ENCODE measurements at regions not wholly inside any gene's neighbourhood (a gene's known extent, or its start where the extent isn't known, plus 50 kb on each side); places are given as distances from the start of the nearest gene placed in this dataset.

GRCh38 chr17:55622547-55622946 is 100.1 kb downstream of the TMEM100 start:
- WGBS: 81% methylated on average over 3 of the region's 3 CpGs
- no peaks in the 10 kb centered on the region for H3K4me1 ChIP-seq (ENCODE audit: control insufficient read depth in 4 of 4, insufficient read depth in 4 of 4, low read length in 3 of 4)
- no peak overlapping the region for H3K4me3 ChIP-seq (ENCODE audit: low read depth in 1 of 3, low read length in 3 of 3)
- H3K36me3 ChIP-seq (ENCODE audit: control insufficient read depth in 4 of 4, insufficient read depth in 3 of 4, low read depth in 1 of 4, low read length in 3 of 4): no peaks in the 10 kb centered on the region
- H3K27ac ChIP-seq (ENCODE audit: low read depth in 1 of 2, low read length in 2 of 2): no peak overlapping the region
- no peaks in the 10 kb centered on the region for H3K27me3 ChIP-seq (ENCODE audit: control insufficient read depth in 4 of 4, insufficient read depth in 4 of 4, low read length in 3 of 4)
- TF ChIP-seq GABPA (IDR thresholded peaks at IDR 0.05 in 1 of 2, conservative IDR thresholded peaks at IDR 0.05 in 1 of 2) (no peak), ZBTB33 (IDR thresholded peaks at IDR 0.05) (no peak), RAD21 (IDR thresholded peaks at IDR 0.05) (no peak), RXRA (IDR thresholded peaks at IDR 0.05) (no peak), NR2F2 (IDR thresholded peaks at IDR 0.05) (no peak), MAX (IDR thresholded peaks at IDR 0.05) (no peak), JUND (IDR thresholded peaks at IDR 0.05) (no peak)
- DNase-seq (ENCODE audit: low spot score): no peak
- H3K9ac ChIP-seq (ENCODE audit: low read depth in 1 of 2, low read length in 2 of 2): no peak overlapping the region
- no peaks in the 10 kb centered on the region for H3K9me3 ChIP-seq (ENCODE audit: control insufficient read depth in 4 of 4, low read length in 3 of 4)

GRCh38 chr17:55620945-55621344 is 101.7 kb downstream of the TMEM100 start:
- Histone ChIP-seq H3K27ac (ENCODE audit: low read depth in 1 of 2, low read length in 2 of 2) (no peak overlapping the region), H3K4me3 (ENCODE audit: low read depth in 1 of 3, low read length in 3 of 3) (no peak overlapping the region), H3K9ac (ENCODE audit: low read depth in 1 of 2, low read length in 2 of 2) (no peak overlapping the region), H3K27me3 (ENCODE audit: control insufficient read depth in 4 of 4, insufficient read depth in 4 of 4, low read length in 3 of 4) (no peaks in the 10 kb centered on the region), H3K9me3 (ENCODE audit: control insufficient read depth in 4 of 4, low read length in 3 of 4) (no peaks in the 10 kb centered on the region), H3K36me3 (ENCODE audit: control insufficient read depth in 4 of 4, insufficient read depth in 3 of 4, low read depth in 1 of 4, low read length in 3 of 4) (no peaks in the 10 kb centered on the region), H3K4me1 (ENCODE audit: control insufficient read depth in 4 of 4, insufficient read depth in 4 of 4, low read length in 3 of 4) (no peaks in the 10 kb centered on the region)
- no peak for DNase-seq (ENCODE audit: low spot score)
- TF ChIP-seq MAX (IDR thresholded peaks at IDR 0.05): no peak
- TF ChIP-seq CTCF (IDR thresholded peaks at IDR 0.05; ENCODE audit: low read depth, low read length, missing input control): no peak
- no peak for TF ChIP-seq RXRA (IDR thresholded peaks at IDR 0.05)
- TF ChIP-seq FOXA2 (IDR thresholded peaks at IDR 0.05): no peak
- TF ChIP-seq SP1 (IDR thresholded peaks at IDR 0.05): no peak
- 76% methylated on average over 4 of the region's 4 CpGs for WGBS

- no peak overlapping the region for H3K27ac ChIP-seq (ENCODE audit: low read depth in 1 of 2, low read length in 2 of 2)
- no peaks in the 10 kb centered on the region for H3K9me3 ChIP-seq (ENCODE audit: control insufficient read depth in 4 of 4, low read length in 3 of 4)
- no peak overlapping the region for H3K9ac ChIP-seq (ENCODE audit: low read depth in 1 of 2, low read length in 2 of 2)
- H3K4me3 ChIP-seq (ENCODE audit: low read depth in 1 of 3, low read length in 3 of 3): no peak overlapping the region
- H3K4me1 ChIP-seq (ENCODE audit: control insufficient read depth in 4 of 4, insufficient read depth in 4 of 4, low read length in 3 of 4): no peaks in the 10 kb centered on the region
- 72% methylated on average over 3 of the region's 3 CpGs for WGBS
- no peaks in the 10 kb centered on the region for H3K27me3 ChIP-seq (ENCODE audit: control insufficient read depth in 4 of 4, insufficient read depth in 4 of 4, low read length in 3 of 4)
- H3K36me3 ChIP-seq (ENCODE audit: control insufficient read depth in 4 of 4, insufficient read depth in 3 of 4, low read depth in 1 of 4, low read length in 3 of 4): no peaks in the 10 kb centered on the region
- DNase-seq (ENCODE audit: low spot score): no peak
- no peak for TF ChIP-seq NR2F2 (IDR thresholded peaks at IDR 0.05)
- no peak for TF ChIP-seq TAF1 (conservative IDR thresholded peaks at IDR 0.05)
- no peak for TF ChIP-seq MAX (IDR thresholded peaks at IDR 0.05)
- TF ChIP-seq FOXA2 (IDR thresholded peaks at IDR 0.05): no peak
- TF ChIP-seq RXRA (IDR thresholded peaks at IDR 0.05): no peak
- TF ChIP-seq JUND (IDR thresholded peaks at IDR 0.05): no peak
- TF ChIP-seq GABPA (IDR thresholded peaks at IDR 0.05 in 1 of 2, conservative IDR thresholded peaks at IDR 0.05 in 1 of 2): no peak
- TF ChIP-seq YY1 (IDR thresholded peaks at IDR 0.05): no peak
- no peak for TF ChIP-seq ZBTB33 (IDR thresholded peaks at IDR 0.05)
- TF ChIP-seq HNF4G (IDR thresholded peaks at IDR 0.05): no peak
- no peak for TF ChIP-seq SP1 (IDR thresholded peaks at IDR 0.05)
- no peak for TF ChIP-seq FOXA1 (IDR thresholded peaks at IDR 0.05)
- no peak for TF ChIP-seq RAD21 (IDR thresholded peaks at IDR 0.05)
- no peak for TF ChIP-seq HNF4A (conservative IDR thresholded peaks at IDR 0.05)
- TF ChIP-seq ATF3 (IDR thresholded peaks at IDR 0.05): no peak
- no peak for TF ChIP-seq REST (IDR thresholded peaks at IDR 0.05)
These were observed 102.6 kb downstream of the TMEM100 start for GRCh38 chr17:55620023-55620422.

Data from liver (tissue), 8 donors.